ENCODE measurements at regions not wholly inside any gene's neighbourhood (a gene's known extent, or its start where the extent isn't known, plus 50 kb on each side); places are given as distances from the start of the nearest gene placed in this dataset.
"Not testable (repeated sequence)": the region's sequence is repeated elsewhere in the genome, so short reads cannot be mapped to it uniquely, and the experiment has no call there.

DNA sequence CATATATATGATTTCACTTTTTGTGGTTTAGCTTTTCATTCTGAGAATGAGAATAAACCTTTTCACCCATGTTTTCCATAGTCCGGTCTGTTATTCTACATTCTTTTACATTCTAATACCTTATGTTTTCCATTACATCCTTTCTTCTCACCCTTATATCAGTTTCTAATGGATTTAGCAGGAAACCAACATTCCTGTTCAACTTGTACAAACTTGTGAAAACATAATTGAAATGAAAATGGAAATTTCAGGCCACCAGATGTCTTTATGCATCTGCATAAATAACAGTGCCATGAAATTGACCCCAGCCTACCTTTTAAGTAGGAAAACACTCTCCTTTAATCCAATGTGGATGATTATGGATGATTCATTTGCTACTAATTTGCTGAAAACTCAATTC is 494.8 kb upstream of the ZFP42 start:
- H3K9me3 ChIP-seq (ENCODE audit: control insufficient read depth in 4 of 4, insufficient read depth in 3 of 4, low read length in 3 of 4), result peaks cover 0 to 2% (median 0%) of the 10 kb centered on the region in 4 donors
- WGBS, 2 donors, result 88 to 92% methylated on average over 1 of the region's 1 CpG
- no peak overlapping the region for H3K4me3 ChIP-seq
- H3K36me3 ChIP-seq (ENCODE audit: control insufficient read depth in 4 of 4, insufficient read depth in 4 of 4, low read length in 4 of 4), result no peaks in the 10 kb centered on the region
- ATAC-seq (ENCODE audit: insufficient read depth, low FRiP score) (no peak), DNase-seq (no peak)
- no peak overlapping the region for H3K27ac ChIP-seq (ENCODE audit: low read depth in 1 of 2, low read length in 1 of 2)
- H3K4me1 ChIP-seq (ENCODE audit: control insufficient read depth in 5 of 5, insufficient read depth in 5 of 5, low read length in 5 of 5), result peaks cover 0 to 12% (median 0%) of the 10 kb centered on the region in 5 donors
- no peaks in the 10 kb centered on the region for H3K27me3 ChIP-seq (ENCODE audit: control insufficient read depth in 3 of 3, insufficient read depth in 3 of 3, low read length in 2 of 3)
- TF ChIP-seq CTCF (IDR thresholded peaks at IDR 0.05; ENCODE audit: control extremely low read depth, extremely low read depth), result no peak
- H3K9ac ChIP-seq (ENCODE audit: insufficient read depth in 1 of 2, low read length in 2 of 2), result no peak overlapping the region

DNA sequence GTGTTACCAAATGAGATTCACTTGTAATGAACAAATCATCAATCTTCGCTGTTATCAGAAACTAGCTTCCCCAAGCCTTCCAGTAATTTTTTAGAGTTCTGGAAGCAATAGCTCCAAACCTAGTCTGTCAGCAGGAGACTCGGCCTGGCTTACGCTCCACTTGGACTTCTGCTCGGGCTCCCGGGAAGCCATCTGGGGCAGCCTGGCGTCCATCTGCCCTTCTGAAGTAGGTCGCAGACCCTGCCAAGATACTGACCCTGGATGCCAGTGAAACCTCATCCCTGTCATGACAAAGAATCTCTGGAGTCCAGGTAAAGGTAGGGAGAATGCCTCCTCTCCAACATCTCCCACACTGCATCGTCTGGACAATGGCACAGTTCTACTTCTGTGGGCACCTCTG is 493.8 kb upstream of the ZFP42 start:
- no peak for DNase-seq
- H3K36me3 ChIP-seq (ENCODE audit: control insufficient read depth in 4 of 4, insufficient read depth in 4 of 4, low read length in 4 of 4), result no peaks in the 10 kb centered on the region
- H3K9ac ChIP-seq (ENCODE audit: insufficient read depth in 1 of 2, low read length in 2 of 2), result no peak overlapping the region
- H3K4me1 ChIP-seq (ENCODE audit: control insufficient read depth in 5 of 5, insufficient read depth in 5 of 5, low read length in 5 of 5), result peaks cover 0 to 5% (median 0%) of the 10 kb centered on the region in 5 donors
- H3K27ac ChIP-seq (ENCODE audit: low read depth in 1 of 2, low read length in 1 of 2), result no peak overlapping the region
- TF ChIP-seq CTCF (IDR thresholded peaks at IDR 0.05; ENCODE audit: control extremely low read depth, extremely low read depth), result no peak
- no peak for ATAC-seq (ENCODE audit: insufficient read depth, low FRiP score)
- WGBS, 2 donors, result 80 to 92% methylated on average over 8 of the region's 8 CpGs
- peaks cover 0 to 2% (median 0%) of the 10 kb centered on the region in 4 donors for H3K9me3 ChIP-seq (ENCODE audit: control insufficient read depth in 4 of 4, insufficient read depth in 3 of 4, low read length in 3 of 4)
- no peaks in the 10 kb centered on the region for H3K27me3 ChIP-seq (ENCODE audit: control insufficient read depth in 3 of 3, insufficient read depth in 3 of 3, low read length in 2 of 3)
- H3K4me3 ChIP-seq, result no peak overlapping the region

GRCh38 chr4:187504974-187505797 is 490.4 kb upstream of the ZFP42 start:
- H3K27ac ChIP-seq (ENCODE audit: low read depth in 1 of 2, low read length in 1 of 2), result no peak overlapping the region
- no peaks in the 10 kb centered on the region for H3K36me3 ChIP-seq (ENCODE audit: control insufficient read depth in 4 of 4, insufficient read depth in 4 of 4, low read length in 4 of 4)
- no peak overlapping the region for H3K9ac ChIP-seq (ENCODE audit: insufficient read depth in 1 of 2, low read length in 2 of 2)
- WGBS, 2 donors, result 87 to 92% methylated on average over 46 to 55 of the region's 55 CpGs
- H3K4me1 ChIP-seq (ENCODE audit: control insufficient read depth in 5 of 5, insufficient read depth in 5 of 5, low read length in 5 of 5), result peaks cover 0 to 5% (median 0%) of the 10 kb centered on the region in 5 donors
- H3K9me3 ChIP-seq (ENCODE audit: control insufficient read depth in 4 of 4, insufficient read depth in 3 of 4, low read length in 3 of 4), result peaks cover 0 to 2% (median 0%) of the 10 kb centered on the region in 4 donors
- H3K4me3 ChIP-seq, result no peak overlapping the region
- no peak for TF ChIP-seq CTCF (IDR thresholded peaks at IDR 0.05; ENCODE audit: control extremely low read depth, extremely low read depth)
- DNase-seq (no peak), ATAC-seq (ENCODE audit: insufficient read depth, low FRiP score) (peak; percentile 34)
- H3K27me3 ChIP-seq (ENCODE audit: control insufficient read depth in 3 of 3, insufficient read depth in 3 of 3, low read length in 2 of 3), result no peaks in the 10 kb centered on the region

- not testable (repeated sequence) for H3K4me3 ChIP-seq; H3K27ac ChIP-seq (ENCODE audit: low read depth in 1 of 2, low read length in 1 of 2); H3K9me3 ChIP-seq (ENCODE audit: control insufficient read depth in 4 of 4, insufficient read depth in 3 of 4, low read length in 3 of 4); H3K4me1 ChIP-seq (ENCODE audit: control insufficient read depth in 5 of 5, insufficient read depth in 5 of 5, low read length in 5 of 5); H3K9ac ChIP-seq (ENCODE audit: insufficient read depth in 1 of 2, low read length in 2 of 2); H3K36me3 ChIP-seq (ENCODE audit: control insufficient read depth in 4 of 4, insufficient read depth in 4 of 4, low read length in 4 of 4); H3K27me3 ChIP-seq (ENCODE audit: control insufficient read depth in 3 of 3, insufficient read depth in 3 of 3, low read length in 2 of 3); DNase-seq; ATAC-seq (ENCODE audit: insufficient read depth, low FRiP score)
- 80 to 97% methylated on average over 13 to 20 of the region's 23 CpGs for WGBS, 2 donors
Measured at GRCh38 chr4:187505798-187506141, 489.8 kb upstream of the ZFP42 start.
